ENCODE measurements at regions not wholly inside any gene's neighbourhood (a gene's known extent, or its start where the extent isn't known, plus 50 kb on each side); places are given as distances from the start of the nearest gene placed in this dataset. TPM values are rescaled to one million over a fixed set of nuclear protein-coding genes. Genes with fewer than 3 reads are reported as not detected.

DNA sequence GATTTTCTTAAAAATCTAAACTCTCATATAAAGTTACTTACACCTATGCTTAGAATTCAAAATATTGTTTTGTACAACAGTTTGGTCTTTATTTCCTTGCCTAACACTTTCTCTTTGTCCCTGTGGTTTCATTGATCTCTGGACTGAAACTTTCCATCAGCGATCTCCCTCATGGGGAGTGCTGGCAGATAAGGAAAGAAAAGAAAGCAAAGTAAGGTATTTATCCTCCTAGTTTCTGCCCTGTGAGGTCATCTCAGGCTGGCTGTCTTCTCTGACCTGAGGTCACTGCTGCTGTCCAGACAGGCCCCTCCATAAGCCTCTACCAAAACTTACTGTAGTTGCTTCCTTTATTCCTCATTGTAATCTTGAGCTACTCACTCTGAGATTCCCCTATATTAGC, 57.9 kb upstream of the EPHA6 start:
- no peaks in the 10 kb centered on the region for H3K27me3 ChIP-seq (ENCODE audit: insufficient read depth, low read length)
- H3K36me3 ChIP-seq (ENCODE audit: insufficient read depth, low read length) = no peaks in the 10 kb centered on the region
- H3K27ac ChIP-seq (ENCODE audit: low read depth, low read length) = no peak overlapping the region
- FAIRE-seq = no peak
- no peaks in the 10 kb centered on the region for H4K20me1 ChIP-seq (ENCODE audit: insufficient read depth, low read length)
- no peak overlapping the region for H3K4me3 ChIP-seq (ENCODE audit: insufficient read depth, low read depth, low read length)
- no peaks in the 10 kb centered on the region for H3K79me2 ChIP-seq (ENCODE audit: insufficient read depth, low read length)
- no peaks in the 10 kb centered on the region for H3K36me3 Mint-ChIP-seq (ENCODE audit: low read depth, unreplicated experiment)
- no peak overlapping the region for H3K4me2 ChIP-seq (ENCODE audit: low read length)
- H3K9me3 ChIP-seq (ENCODE audit: insufficient read depth, low read depth, low read length) = no peaks in the 10 kb centered on the region
- no peak overlapping the region for H3K9ac ChIP-seq (ENCODE audit: low read length)
- DNase-seq (ENCODE audit: low read depth) = no peak
- H3K4me1 Mint-ChIP-seq (ENCODE audit: low read depth, unreplicated experiment) = peaks cover 18% of the 10 kb centered on the region
- no peak overlapping the region for H2AFZ ChIP-seq (ENCODE audit: low read depth, low read length)
- peaks cover 3% of the 10 kb centered on the region for H3K27me3 Mint-ChIP-seq (ENCODE audit: low read depth, unreplicated experiment)
- H3K9me3 Mint-ChIP-seq (ENCODE audit: unreplicated experiment) = peaks cover 2% of the 10 kb centered on the region
- H3K4me3 Mint-ChIP-seq (ENCODE audit: unreplicated experiment) = no peak overlapping the region
- TF ChIP-seq, protein P1, sequence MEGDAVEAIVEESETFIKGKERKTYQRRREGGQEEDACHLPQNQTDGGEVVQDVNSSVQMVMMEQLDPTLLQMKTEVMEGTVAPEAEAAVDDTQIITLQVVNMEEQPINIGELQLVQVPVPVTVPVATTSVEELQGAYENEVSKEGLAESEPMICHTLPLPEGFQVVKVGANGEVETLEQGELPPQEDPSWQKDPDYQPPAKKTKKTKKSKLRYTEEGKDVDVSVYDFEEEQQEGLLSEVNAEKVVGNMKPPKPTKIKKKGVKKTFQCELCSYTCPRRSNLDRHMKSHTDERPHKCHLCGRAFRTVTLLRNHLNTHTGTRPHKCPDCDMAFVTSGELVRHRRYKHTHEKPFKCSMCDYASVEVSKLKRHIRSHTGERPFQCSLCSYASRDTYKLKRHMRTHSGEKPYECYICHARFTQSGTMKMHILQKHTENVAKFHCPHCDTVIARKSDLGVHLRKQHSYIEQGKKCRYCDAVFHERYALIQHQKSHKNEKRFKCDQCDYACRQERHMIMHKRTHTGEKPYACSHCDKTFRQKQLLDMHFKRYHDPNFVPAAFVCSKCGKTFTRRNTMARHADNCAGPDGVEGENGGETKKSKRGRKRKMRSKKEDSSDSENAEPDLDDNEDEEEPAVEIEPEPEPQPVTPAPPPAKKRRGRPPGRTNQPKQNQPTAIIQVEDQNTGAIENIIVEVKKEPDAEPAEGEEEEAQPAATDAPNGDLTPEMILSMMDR (IDR thresholded peaks at IDR 0.05; ENCODE audit: insufficient read depth, low read depth, low read length) = no peak
- no peak for TF ChIP-seq EZH2 (IDR thresholded peaks at IDR 0.05; ENCODE audit: insufficient read depth, low read length)
- H3K27ac Mint-ChIP-seq (ENCODE audit: unreplicated experiment) = no peak overlapping the region
- H3K4me1 ChIP-seq (ENCODE audit: insufficient read depth, low read length) = no peaks in the 10 kb centered on the region

- H3K4me3 ChIP-seq (ENCODE audit: insufficient read depth, low read depth, low read length) = no peak overlapping the region
- no peaks in the 10 kb centered on the region for H3K36me3 Mint-ChIP-seq (ENCODE audit: low read depth, unreplicated experiment)
- H3K27me3 Mint-ChIP-seq (ENCODE audit: low read depth, unreplicated experiment) = no peaks in the 10 kb centered on the region
- no peak overlapping the region for H3K27ac ChIP-seq (ENCODE audit: low read depth, low read length)
- no peaks in the 10 kb centered on the region for H3K27me3 ChIP-seq (ENCODE audit: insufficient read depth, low read length)
- FAIRE-seq (no peak), DNase-seq (ENCODE audit: low read depth) (no peak)
- peaks cover 7% of the 10 kb centered on the region for H3K9me3 Mint-ChIP-seq (ENCODE audit: unreplicated experiment)
- H3K4me1 ChIP-seq (ENCODE audit: insufficient read depth, low read length) = no peaks in the 10 kb centered on the region
- H4K20me1 ChIP-seq (ENCODE audit: insufficient read depth, low read length) = no peaks in the 10 kb centered on the region
- no peaks in the 10 kb centered on the region for H3K79me2 ChIP-seq (ENCODE audit: insufficient read depth, low read length)
- H2AFZ ChIP-seq (ENCODE audit: low read depth, low read length) = no peak overlapping the region
- H3K4me3 Mint-ChIP-seq (ENCODE audit: unreplicated experiment) = no peak overlapping the region
- H3K27ac Mint-ChIP-seq (ENCODE audit: unreplicated experiment) = no peak overlapping the region
- no peak overlapping the region for H3K9ac ChIP-seq (ENCODE audit: low read length)
- H3K36me3 ChIP-seq (ENCODE audit: insufficient read depth, low read length) = no peaks in the 10 kb centered on the region
- H3K4me2 ChIP-seq (ENCODE audit: low read length) = no peak overlapping the region
- peaks cover 12% of the 10 kb centered on the region for H3K4me1 Mint-ChIP-seq (ENCODE audit: low read depth, unreplicated experiment)
- peaks cover 3% of the 10 kb centered on the region for H3K9me3 ChIP-seq (ENCODE audit: insufficient read depth, low read depth, low read length)
- TF ChIP-seq EZH2 (IDR thresholded peaks at IDR 0.05; ENCODE audit: insufficient read depth, low read length) = no peak
- TF ChIP-seq, protein P1 (IDR thresholded peaks at IDR 0.05; ENCODE audit: insufficient read depth, low read depth, low read length) = no peak
Observed at GRCh38 chr3:96760956-96761355, 53.4 kb upstream of the EPHA6 start.

Small RNAs in the stretch of these regions (microRNA-seq; reads per million reads assigned to microRNA genes)
- not detected for gene MIR8060

All from astrocyte (in vitro differentiated cells and primary cell).